HG03558 (cell line): ENCODE measurements at regions not wholly inside any gene's neighbourhood (a gene's known extent, or its start where the extent isn't known, plus 50 kb on each side); places are given as distances from the start of the nearest gene placed in this dataset.
"Not testable (repeated sequence)": the region's sequence is repeated elsewhere in the genome, so short reads cannot be mapped to it uniquely, and the experiment has no call there.

Experiments used
- ATAC-seq: cut with Tn5 transposase; IDR thresholded peaks from one replicate; pipeline ENCODE4 v1.9.1; 2021; ENCODE audit warnings: moderate number of reproducible peaks; ENCODE audit not compliant: unreplicated experiment; ENCODE audit errors: extremely low read depth

DNA sequence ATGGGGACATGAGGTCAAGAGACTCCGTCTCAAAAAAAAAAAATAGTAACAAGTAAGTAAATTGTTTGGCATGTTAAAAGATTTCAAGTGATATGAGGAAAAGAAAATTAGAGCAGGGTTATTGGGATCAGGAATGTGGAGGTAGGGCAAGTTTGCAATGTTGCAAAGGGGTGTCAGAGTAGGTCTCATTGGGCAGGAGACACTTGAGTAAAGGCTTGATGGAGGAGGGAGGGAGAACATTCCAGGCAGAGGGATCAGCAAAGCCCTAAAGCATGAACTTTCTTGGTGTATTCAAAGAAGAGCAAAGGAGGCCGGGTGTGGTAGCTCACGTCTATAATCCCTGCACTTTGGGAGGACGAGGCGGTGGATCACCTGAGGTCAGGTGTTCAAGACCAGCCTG is 87.1 kb upstream of the HAND1 start:
- no peak for ATAC-seq

DNA sequence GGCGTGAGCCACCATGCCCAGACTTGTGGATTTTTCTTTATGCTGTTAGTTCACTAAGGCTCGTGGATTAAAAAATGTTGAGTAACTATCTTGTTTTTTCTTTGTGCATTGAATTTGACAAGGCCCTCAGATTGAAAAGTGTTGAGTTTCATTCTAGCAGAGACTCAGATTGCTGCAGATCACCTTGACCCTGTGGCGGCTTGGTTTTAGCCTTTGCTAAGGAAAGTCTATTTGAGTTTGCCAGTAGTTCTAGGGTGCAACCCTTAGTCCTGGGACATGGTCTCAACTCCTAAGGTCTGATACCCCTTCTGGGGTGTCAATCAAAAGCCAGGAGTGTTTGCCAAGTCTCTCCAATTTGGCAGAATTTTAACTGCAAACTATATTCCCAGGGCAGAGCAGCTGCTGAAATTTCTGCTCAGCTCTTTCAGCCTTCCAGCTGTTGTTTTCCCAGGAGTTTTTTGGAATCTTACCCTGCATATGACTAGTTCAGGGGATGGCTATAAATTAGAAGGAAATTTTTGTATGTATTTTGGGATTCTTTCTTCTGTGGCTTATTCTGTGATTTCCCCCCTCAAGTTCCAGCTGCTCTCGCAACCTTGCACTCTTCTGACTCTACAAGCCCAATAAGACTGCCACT is 84.3 kb upstream of the HAND1 start:
- ATAC-seq, result no peak

DNA sequence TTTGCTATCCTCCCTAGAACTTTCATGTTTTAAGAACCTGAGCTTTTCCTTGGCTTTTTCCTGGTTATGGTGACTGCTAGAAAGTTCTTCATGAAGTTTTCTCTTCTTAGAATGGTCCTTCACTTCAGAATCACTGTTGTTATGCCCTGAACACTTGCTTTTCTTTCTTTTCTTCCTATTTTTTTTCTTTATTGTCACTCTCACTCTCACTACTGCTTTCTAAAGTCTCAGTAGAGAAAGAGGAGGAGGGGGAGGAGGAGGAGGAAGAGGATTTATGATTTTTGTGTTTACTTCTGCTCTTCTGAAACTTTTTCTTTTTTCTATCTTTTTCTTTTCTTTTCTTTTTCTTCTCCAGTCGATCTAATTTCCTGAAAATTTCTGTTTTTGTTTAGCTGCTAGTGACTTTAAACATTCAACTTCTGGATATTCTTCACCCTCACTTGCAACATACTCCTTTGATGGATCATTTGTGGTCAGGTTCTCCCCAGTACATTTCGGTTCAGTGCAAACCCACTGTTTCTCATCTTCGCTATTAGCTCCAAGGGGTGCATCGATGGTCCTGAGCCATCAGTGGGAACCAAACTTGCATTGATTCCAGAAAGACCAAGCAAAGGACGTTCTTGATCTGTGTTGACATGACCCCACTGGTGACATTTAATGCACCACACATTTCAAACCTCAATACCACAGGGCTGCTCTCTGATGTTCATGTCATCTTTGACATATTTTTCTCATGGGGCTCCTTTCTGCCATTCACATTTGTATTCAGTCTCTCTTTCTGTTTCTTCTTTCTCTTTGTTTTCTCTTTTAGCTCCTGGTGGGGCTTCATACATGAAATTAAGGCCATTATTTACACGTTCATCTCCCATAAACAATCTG is 81.6 kb upstream of the HAND1 start:
- no peak for ATAC-seq

DNA sequence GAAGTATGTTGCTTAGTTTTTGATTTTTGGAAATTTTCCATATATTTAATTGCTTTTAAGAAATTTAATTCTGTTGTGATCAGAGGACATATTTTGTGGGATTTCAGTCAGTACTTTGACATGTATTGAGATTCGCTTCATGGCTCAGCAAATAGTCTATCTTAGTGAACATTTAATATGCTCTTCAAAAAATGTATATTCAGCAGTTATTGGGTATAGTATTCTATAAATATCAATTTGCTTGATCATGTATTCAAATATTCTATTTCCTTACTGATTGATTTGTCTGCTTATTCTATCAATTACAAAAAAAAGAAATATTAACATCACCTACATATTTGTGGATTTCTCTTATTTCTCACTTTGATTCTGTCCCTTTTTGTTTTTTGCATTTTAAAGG is 79.5 kb upstream of the HAND1 start:
- ATAC-seq, result no peak

DNA sequence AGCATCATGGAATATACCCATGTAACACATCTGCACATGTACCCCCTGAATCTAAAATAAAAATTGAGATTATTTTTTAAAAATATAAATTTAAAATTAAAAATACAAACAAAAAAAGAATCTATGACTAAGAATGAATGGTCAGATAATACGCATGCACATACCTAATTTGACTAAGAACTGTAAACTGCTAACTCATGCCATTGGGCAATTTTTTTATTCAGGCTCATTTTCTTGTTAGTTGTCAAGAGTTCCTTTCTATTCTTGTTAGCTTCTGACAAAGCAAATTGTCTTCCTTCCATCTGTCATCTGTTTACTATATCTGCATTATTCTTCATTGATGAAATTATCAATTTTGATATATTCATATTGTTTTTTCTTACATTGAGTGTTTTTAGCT is 69.5 kb upstream of the HAND1 start:
- ATAC-seq, result no peak

DNA sequence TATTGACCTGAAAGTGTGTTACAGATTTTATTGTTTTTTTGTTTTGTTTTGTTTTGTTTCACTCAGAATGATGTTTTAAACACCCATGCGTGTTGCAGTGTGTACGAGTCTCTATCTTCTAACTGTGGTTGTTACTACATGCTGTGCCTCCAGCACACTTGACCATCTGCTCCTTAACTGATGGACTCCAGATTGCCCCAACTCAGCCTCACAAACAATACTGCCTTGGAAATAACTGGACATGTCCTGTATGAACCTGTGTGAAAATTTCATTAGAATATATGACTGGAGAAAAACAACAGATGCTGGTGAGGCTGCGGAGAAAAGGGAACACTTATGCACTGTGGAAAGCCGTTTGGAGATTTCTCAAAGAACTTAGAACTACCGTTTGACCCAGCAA is 68.7 kb upstream of the HAND1 start:
- ATAC-seq, result no peak

DNA sequence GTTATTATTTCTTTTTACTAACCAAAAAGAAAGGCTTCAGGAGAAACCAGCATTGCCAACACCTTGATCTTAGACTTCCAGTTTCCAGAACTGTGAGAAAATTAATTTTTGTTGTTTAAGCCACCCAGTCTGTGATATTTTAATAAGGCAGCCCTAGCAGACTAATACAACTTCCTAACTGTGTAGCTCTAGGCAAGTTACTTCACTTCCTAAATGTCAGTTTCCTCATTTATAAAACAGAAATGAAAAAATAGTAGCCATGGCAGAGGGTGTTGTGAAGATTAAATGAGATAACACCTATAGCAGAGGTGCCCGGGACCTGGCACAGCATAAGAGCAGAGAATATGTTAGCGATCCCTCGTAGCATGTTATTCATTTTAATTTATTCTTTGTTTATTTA is 66.6 kb upstream of the HAND1 start:
- no peak for ATAC-seq

DNA sequence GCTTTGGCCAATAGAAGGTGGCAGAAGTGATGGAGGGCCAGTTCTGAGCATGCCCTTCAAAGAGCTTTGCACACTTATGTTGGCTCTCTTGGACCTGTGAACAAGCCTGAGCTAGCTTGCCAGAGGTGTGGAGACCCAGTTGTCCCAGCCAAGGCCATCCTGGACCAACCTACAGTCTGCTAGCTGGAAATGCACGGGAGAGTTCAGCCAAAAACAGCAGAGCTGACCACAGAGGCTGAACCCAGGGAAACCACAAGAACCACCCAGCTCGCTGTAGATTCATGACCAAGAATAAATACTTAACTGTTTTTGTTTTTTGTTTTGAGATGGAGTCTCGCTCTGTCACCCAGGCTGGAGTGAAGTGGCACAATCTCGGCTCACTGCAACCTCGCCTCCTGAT is 65.4 kb upstream of the HAND1 start:
- ATAC-seq, result no peak

DNA sequence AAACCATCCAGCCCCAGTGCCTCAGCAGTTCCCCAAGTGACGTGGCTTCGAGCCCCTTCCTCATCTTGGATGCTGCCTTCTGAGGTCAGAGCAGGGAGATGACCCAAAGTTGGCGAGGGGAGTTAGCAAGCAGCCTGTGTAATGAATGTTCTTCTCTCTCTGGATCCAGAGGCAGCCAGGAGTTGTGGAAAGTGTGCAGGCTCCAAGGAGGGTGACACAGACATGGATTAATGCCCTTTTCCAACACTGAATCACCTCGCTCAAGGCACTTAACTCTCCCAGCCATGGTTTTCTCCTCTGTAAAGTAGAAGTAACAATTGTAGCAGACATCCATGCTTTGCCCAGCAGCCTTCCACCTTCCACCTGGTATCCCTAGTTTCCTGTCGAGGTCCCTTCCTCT is 64.6 kb upstream of the HAND1 start:
- no peak for ATAC-seq

DNA sequence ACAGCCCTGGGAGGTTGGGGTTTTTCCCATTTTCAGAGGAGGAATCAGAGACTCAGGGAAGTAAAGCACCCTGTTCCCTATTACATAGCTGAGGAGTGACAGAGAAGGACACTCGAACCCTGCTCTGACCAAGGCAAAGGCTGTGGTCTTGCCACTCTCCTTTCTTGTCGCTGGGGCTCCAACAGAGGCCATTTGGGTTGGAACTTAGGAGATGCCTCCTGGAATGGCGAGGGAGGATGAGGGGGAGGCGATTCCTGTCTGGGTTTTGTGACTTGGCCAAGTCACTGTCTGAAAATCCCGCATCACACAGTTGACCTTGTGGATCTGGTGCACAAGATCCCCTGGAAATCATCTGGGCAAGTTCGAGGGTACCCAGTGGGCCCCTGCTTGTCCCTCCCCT is 64.0 kb upstream of the HAND1 start:
- ATAC-seq, result no peak

DNA sequence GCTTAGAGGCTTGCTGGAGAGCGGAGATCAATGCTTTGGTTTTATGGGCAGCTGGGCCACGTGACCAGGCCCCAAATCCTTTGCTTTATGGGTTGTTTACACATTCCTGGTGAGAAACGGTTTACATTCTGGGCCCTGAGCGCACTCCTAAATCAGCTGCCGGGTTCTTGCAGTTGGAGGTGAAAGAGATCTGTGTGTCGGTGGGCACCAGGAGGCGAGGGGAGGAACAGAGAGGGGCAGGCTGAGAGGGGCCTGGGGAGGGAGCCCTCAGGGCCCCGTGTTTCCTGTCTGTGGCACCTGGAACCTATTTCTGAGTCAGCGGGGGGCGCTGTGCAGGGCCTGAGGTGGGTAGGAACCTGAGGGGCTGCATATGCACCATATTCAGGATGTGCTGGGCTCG is 63.5 kb upstream of the HAND1 start:
- ATAC-seq, result no peak

DNA sequence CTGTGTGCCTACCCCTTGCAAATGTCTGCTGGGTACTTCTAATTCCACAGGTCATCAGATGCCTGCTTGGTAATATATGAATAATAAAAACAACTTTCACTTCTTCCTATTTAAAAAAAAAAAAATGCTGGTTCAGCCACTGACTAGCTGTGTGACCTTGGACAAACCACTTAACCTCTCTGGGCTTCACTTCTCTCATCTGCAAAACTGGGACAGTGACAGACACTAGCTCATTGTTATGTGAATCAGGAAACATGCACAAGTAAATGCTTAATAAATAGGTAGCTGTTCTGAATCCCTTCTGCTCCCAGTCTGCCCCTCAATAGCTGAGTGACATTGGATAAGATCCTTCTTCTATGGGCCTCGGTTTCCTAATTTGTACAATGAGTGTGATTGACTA is 62.6 kb upstream of the HAND1 start:
- ATAC-seq, result no peak

DNA sequence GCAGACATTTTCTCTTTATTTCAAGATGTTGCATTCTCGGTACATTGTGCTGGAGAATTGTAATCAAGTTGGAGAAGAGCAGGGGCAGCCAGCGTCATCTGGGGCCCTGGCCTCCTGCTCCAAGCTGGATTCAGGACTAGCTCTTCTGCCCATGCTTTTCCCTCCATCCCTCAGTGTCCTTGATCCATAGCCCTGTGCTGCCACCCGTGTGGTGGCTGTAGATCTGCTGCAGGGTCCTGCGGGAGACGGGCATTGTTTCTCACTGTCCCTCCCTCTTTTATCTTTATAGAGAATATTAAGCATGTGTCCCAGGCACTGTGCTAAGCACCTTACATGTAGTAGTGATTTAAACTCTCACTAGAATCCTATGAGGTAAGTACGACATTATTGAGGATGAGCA is 60.5 kb upstream of the HAND1 start:
- no peak for ATAC-seq

DNA sequence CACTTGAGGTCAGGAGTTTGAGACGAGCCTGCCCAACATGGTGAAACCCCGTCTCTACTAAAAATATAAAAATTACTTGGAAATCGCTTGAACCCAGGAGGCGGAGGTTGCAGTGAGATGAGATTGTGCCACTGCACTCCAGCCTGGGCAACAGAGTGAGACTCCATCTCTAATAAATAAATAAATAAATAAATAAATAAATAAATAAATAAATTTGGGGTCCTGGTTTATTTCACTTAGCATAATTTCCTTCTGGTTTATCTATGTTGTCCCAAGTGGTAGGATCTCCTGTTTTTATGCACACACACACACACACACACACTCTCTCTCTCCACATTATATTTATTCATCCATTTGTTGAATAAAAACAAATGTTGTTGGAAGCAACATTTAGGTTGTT is 58.4 kb upstream of the HAND1 start:
- ATAC-seq, result not testable (repeated sequence)

DNA sequence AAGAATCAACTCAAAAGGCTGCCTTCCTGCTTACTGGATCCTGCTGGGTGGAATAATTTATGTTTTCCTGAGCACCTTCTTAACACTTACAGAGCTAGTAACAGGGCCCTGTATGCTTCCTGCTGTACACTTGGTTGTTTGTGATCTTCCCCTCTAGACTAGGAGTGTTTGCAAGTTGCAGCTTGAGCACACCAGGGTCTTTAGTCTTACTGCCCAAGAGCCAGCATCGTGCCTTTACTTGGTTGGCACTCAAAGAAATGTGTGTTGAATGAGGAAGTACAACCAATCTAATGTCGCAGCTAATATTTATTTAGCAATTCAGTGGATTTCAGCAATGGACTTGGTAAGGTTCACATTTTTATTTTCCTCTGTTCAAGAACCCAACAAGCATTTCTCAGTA is 57.5 kb upstream of the HAND1 start:
- ATAC-seq, result no peak

DNA sequence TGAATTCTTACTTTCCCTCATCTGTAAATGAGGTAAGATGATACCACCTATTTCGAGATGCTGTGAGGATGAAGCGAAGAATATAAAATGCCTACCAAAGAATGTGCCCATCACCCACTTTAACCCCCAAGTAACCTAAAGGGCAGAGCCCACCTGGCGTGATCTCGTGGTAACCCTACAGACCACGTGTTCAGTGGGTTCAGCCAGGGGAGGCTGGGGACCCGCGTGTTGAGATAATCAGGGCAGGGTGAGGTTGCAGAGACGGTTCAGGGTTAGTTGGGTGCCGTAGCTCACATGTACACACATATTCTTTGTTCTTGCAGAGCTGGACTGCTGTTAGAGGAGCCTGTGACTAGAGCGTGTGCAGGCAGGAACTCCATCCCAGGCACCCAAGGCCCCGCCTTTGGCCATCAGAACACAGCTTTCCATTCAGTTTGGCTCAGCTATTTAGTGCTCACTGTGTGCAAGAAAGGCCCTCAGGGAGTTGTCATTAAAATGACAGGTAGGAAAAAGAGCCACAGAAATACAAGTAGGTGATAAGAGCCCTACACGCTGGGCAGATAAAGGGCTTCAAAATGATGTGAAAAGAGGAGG is 56.5 kb upstream of the HAND1 start:
- ATAC-seq, result no peak

DNA sequence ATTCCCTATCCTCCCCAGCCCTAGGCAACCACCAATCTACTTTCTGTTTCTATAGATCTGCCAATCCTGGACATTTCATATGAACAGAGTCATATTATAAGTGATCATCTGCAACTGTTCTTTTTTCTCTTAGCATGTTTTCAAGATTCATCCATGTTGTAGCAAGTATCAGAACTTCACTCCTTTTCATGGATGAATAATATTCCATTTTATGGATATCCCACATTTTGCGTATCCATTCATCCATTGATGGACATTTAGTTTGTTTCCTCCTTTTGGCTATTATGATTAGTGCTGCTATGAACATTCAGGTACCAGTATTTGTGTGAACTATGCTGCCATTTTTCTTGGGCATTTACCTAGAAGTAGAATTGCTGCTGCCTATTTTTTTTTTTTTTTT is 51.3 kb upstream of the HAND1 start:
- no peak for ATAC-seq

DNA sequence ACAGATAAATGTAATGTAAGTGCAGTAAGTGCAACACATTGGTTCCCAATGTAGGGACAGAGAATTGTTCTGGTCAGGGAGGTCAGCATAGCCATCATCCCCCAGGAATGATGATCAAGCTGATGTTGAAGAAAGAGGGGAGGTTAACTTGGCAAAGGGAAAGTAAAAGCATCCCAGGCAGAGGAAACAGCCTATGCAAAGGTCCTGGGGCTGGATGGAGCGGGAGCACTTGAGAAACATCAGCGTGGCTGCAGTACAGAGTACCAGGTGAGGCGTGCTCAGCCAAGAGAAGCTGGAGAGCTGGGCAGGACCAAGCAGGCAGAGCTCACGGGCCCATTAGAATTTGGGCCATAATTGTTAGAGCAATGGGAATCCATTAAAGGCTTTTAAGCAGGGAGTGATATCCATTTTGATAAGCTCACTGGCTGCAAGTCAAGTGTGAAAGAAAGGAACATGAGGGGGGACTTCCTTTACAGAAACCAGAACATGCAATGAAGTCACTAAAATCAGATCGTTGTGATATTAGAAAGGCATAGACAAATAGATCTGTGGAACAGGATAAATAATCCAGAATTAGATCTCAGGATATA is 50.1 kb upstream of the HAND1 start:
- no peak for ATAC-seq
